ENCODE measurements at regions not wholly inside any gene's neighbourhood (a gene's known extent, or its start where the extent isn't known, plus 50 kb on each side); places are given as distances from the start of the nearest gene placed in this dataset.

GRCh38 chr7:51482976-51483375 is 166.4 kb upstream of the COBL start:
- Histone ChIP-seq H3K36me3 (no peaks in the 10 kb centered on the region), H3K4me3 (no peak overlapping the region), H3K4me1 (no peaks in the 10 kb centered on the region), H3K27ac (no peak overlapping the region), H3K9me3 (no peaks in the 10 kb centered on the region), H3K27me3 (no peaks in the 10 kb centered on the region)
- ATAC-seq (no peak), DNase-seq (no peak)
- TF ChIP-seq CTCF (IDR thresholded peaks at IDR 0.05) = no peak
- no peak for TF ChIP-seq POLR2A (IDR thresholded peaks at IDR 0.05)
- intact Hi-C loops (cut with DNase I) = no loop called here
- WGBS (ENCODE audit: insufficient coverage, low coverage, low lambda C conversion rate, missing lambda C conversion rate) = 63% methylated on average over 2 of the region's 2 CpGs

- DNase-seq = no peak
- H3K27ac ChIP-seq = no peak overlapping the region
- no peak for TF ChIP-seq CTCF (IDR thresholded peaks at IDR 0.05)
- TF ChIP-seq POLR2A (IDR thresholded peaks at IDR 0.05) = no peak
- H3K4me1 ChIP-seq = no peaks in the 10 kb centered on the region
- ATAC-seq = peak in 3 of 4 donors; percentile 28 to 93 (median 43)
- H3K36me3 ChIP-seq = no peaks in the 10 kb centered on the region
- intact Hi-C loops (cut with DNase I) = no loop called here
- WGBS (ENCODE audit: insufficient coverage, low coverage, low lambda C conversion rate, missing lambda C conversion rate) = 48% methylated on average over 3 of the region's 3 CpGs
- H3K27me3 ChIP-seq = no peaks in the 10 kb centered on the region
- H3K9me3 ChIP-seq = no peaks in the 10 kb centered on the region
- H3K4me3 ChIP-seq = no peak overlapping the region
These were observed 164.8 kb upstream of the COBL start for GRCh38 chr7:51481421-51481820.

GRCh38 chr7:51477819-51478218 is 161.2 kb upstream of the COBL start:
- intact Hi-C loops (cut with DNase I) = no loop called here
- WGBS (ENCODE audit: insufficient coverage, low coverage, low lambda C conversion rate, missing lambda C conversion rate) = 89% methylated on average over 9 of the region's 17 CpGs
- Histone ChIP-seq H3K27me3 (no peaks in the 10 kb centered on the region), H3K36me3 (no peaks in the 10 kb centered on the region), H3K4me3 (no peak overlapping the region), H3K27ac (no peak overlapping the region), H3K4me1 (no peaks in the 10 kb centered on the region), H3K9me3 (no peaks in the 10 kb centered on the region)
- DNase-seq (no peak), ATAC-seq (no peak)
- TF ChIP-seq CTCF (IDR thresholded peaks at IDR 0.05) (no peak), POLR2A (IDR thresholded peaks at IDR 0.05) (no peak)

- no peak for TF ChIP-seq POLR2A (IDR thresholded peaks at IDR 0.05)
- no peaks in the 10 kb centered on the region for H3K4me1 ChIP-seq
- H3K36me3 ChIP-seq = no peaks in the 10 kb centered on the region
- DNase-seq (no peak), ATAC-seq (no peak)
- WGBS (ENCODE audit: insufficient coverage, low coverage, low lambda C conversion rate, missing lambda C conversion rate) = 58% methylated on average over 7 of the region's 8 CpGs
- intact Hi-C loops (cut with DNase I) = no loop called here
- H3K27ac ChIP-seq = no peak overlapping the region
- no peaks in the 10 kb centered on the region for H3K9me3 ChIP-seq
- no peaks in the 10 kb centered on the region for H3K27me3 ChIP-seq
- H3K4me3 ChIP-seq = no peak overlapping the region
These were observed 160.7 kb upstream of the COBL start for GRCh38 chr7:51477323-51477722.

- TF ChIP-seq POLR2A (IDR thresholded peaks at IDR 0.05) (no peak), CTCF (IDR thresholded peaks at IDR 0.05) (no peak)
- intact Hi-C loops (cut with DNase I) = no loop called here
These were observed 159.4 kb upstream of the COBL start for GRCh38 chr7:51476026-51476425.

More at GRCh38 chr7:51476026-51476425, 159.4 kb upstream of the COBL start:
- Histone ChIP-seq H3K27ac (no peak overlapping the region), H3K27me3 (no peaks in the 10 kb centered on the region), H3K36me3 (no peaks in the 10 kb centered on the region), H3K4me1 (no peaks in the 10 kb centered on the region), H3K4me3 (no peak overlapping the region), H3K9me3 (no peaks in the 10 kb centered on the region)
- DNase-seq (no peak), ATAC-seq (no peak)
- 81% methylated on average over 11 of the region's 13 CpGs for WGBS (ENCODE audit: insufficient coverage, low coverage, low lambda C conversion rate, missing lambda C conversion rate)

Data from right lobe of liver (tissue), 6 donors.